ENCODE measurements at regions not wholly inside any gene's neighbourhood (a gene's known extent, or its start where the extent isn't known, plus 50 kb on each side); places are given as distances from the start of the nearest gene placed in this dataset.

DNA sequence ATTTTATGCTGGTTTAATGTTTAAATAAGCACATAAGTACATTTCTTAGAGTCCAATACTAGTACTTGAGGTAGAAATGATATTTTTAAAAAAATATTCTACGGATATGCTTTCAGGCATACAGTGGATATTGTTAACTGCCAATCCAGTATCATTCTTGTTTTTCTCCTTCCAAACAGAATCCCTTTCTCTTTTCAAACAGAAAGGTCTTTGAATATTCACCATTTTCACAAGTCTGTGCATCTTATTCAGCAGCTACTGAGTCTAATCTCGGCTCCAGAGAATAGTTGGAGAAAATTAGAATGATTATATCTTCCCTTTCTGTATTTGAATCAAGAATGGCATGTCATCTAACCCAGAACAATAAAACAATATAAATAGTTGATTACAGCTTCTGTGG is 174.5 kb downstream of the GOLGA6L6 start:
- TF ChIP-seq FOSL1 (IDR thresholded peaks at IDR 0.05; ENCODE audit: insufficient read depth, low read depth, low read length): no peak
- TF ChIP-seq, protein P1, sequence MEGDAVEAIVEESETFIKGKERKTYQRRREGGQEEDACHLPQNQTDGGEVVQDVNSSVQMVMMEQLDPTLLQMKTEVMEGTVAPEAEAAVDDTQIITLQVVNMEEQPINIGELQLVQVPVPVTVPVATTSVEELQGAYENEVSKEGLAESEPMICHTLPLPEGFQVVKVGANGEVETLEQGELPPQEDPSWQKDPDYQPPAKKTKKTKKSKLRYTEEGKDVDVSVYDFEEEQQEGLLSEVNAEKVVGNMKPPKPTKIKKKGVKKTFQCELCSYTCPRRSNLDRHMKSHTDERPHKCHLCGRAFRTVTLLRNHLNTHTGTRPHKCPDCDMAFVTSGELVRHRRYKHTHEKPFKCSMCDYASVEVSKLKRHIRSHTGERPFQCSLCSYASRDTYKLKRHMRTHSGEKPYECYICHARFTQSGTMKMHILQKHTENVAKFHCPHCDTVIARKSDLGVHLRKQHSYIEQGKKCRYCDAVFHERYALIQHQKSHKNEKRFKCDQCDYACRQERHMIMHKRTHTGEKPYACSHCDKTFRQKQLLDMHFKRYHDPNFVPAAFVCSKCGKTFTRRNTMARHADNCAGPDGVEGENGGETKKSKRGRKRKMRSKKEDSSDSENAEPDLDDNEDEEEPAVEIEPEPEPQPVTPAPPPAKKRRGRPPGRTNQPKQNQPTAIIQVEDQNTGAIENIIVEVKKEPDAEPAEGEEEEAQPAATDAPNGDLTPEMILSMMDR (IDR thresholded peaks at IDR 0.05; ENCODE audit: control extremely low read depth in 1 of 3, insufficient read depth in 1 of 3, low read depth in 1 of 3, low read length in 3 of 3): no peak
- TF ChIP-seq, protein P2, sequence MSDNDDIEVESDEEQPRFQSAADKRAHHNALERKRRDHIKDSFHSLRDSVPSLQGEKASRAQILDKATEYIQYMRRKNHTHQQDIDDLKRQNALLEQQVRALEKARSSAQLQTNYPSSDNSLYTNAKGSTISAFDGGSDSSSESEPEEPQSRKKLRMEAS (IDR thresholded peaks at IDR 0.05): no peak
- TF ChIP-seq, protein P3, sequence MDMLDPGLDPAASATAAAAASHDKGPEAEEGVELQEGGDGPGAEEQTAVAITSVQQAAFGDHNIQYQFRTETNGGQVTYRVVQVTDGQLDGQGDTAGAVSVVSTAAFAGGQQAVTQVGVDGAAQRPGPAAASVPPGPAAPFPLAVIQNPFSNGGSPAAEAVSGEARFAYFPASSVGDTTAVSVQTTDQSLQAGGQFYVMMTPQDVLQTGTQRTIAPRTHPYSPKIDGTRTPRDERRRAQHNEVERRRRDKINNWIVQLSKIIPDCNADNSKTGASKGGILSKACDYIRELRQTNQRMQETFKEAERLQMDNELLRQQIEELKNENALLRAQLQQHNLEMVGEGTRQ (IDR thresholded peaks at IDR 0.05; ENCODE audit: low read length): no peak
- TF ChIP-seq JUND (IDR thresholded peaks at IDR 0.05; ENCODE audit: low read length): no peak
- TF ChIP-seq POLR2A (IDR thresholded peaks at IDR 0.05; ENCODE audit: control extremely low read depth in 1 of 2, low read depth in 2 of 2, low read length in 2 of 2): no peak
- TF ChIP-seq, protein P4, sequence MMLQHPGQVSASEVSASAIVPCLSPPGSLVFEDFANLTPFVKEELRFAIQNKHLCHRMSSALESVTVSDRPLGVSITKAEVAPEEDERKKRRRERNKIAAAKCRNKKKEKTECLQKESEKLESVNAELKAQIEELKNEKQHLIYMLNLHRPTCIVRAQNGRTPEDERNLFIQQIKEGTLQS (IDR thresholded peaks at IDR 0.05; ENCODE audit: insufficient read depth, low read depth, low read length): no peak
- no peak for TF ChIP-seq CEBPB (IDR thresholded peaks at IDR 0.05; ENCODE audit: low read depth, low read length)
